K562 (cell line): ENCODE measurements at regions not wholly inside any gene's neighbourhood (a gene's known extent, or its start where the extent isn't known, plus 50 kb on each side); places are given as distances from the start of the nearest gene placed in this dataset.

ENCODE experiments used
- ATAC-seq: fragments of 200-7000 bp; cut with Tn5 transposase; 3 replicates; pipeline ENCODE4 v1.9.1; 2020; ENCODE audit warnings: moderate library complexity
- BruUV-seq: library from RNA; stranded (reverse); fragments of 400-500 nt; replicated peaks from 2 replicates; lab custom pipeline; 2021; lab: Mats Ljungman, UMichigan
- CTCF ChIA-PET: fragments of 300-600 bp; formaldehyde crosslinking; extraction: SDS; loops from one replicate; lab custom pipeline; 2021; ENCODE audit warnings: low intra/inter-chr PET ratio; lab: Yijun Ruan, JAX
- POLR2A ChIA-PET: fragments of 300-600, 350-650 bp; sonication (Branson Sonifier 250); formaldehyde crosslinking; extraction: SDS; loops from one replicate; lab custom pipeline; 2021; ENCODE audit warnings: antibody characterized with exemption, inconsistent platforms; lab: Yijun Ruan, JAX
- DNase-seq, 4 experiments: peaks; one replicate each; pipeline versions ENCODE4 v3.0.0 to v3.0.0-alpha.2; 2011 to 2018; ENCODE audit warnings: low spot score in 3 of 4, mixed read lengths in 3 of 4; ENCODE audit errors: extremely low read depth in 1 of 4
- FAIRE-seq: peaks from 2 replicates; lab custom pipeline; 2011; peaks lifted over from hg19 to GRCh38; lab: Jason Lieb, UNC
- H2AFZ ChIP-seq: 2 replicates; pipeline ENCODE4 v1.6.0; 2011; ENCODE audit warnings: low read depth, low read length, control low read depth, inconsistent platforms
- H3K27ac ChIP-seq: fragments of 200-600 bp; 3 replicates; pipeline ENCODE4 v1.8.0; 2011; ENCODE audit warnings: low read depth, mild to moderate bottlenecking, control low read depth, inconsistent platforms, low read length, moderate library complexity, mixed read lengths; ENCODE audit errors: extremely low read depth
- H3K27me3 ChIP-seq, 2 experiments: fragments of 300-600 bp in 1 of 2; 2 replicates in 1 of 2; 3 replicates in 1 of 2; pipeline versions ENCODE4 v1.6.0 to v1.8.0; 2011; ENCODE audit warnings: inconsistent platforms in 2 of 2, low read length in 2 of 2, mild to moderate bottlenecking in 1 of 2, mixed read lengths in 1 of 2, moderate library complexity in 1 of 2; ENCODE audit not compliant: control insufficient read depth in 2 of 2, insufficient read depth in 2 of 2
- H3K36me3 ChIP-seq: fragments of 300-600 bp; 3 replicates; pipeline ENCODE4 v1.8.0; 2011; ENCODE audit warnings: mild to moderate bottlenecking, low read length, inconsistent platforms; ENCODE audit not compliant: control insufficient read depth, insufficient read depth
- H3K4me1 ChIP-seq, 2 experiments: fragments of 200-600 bp in 1 of 2; replicated peaks in 1 of 2; 2 replicates in 1 of 2; 3 replicates in 1 of 2; pipeline versions ENCODE4 v1.5.1 to v1.8.0; 2011; ENCODE audit warnings: inconsistent platforms in 2 of 2, low read length in 2 of 2, mild to moderate bottlenecking in 1 of 2, mixed read lengths in 1 of 2, moderate library complexity in 1 of 2; ENCODE audit not compliant: control insufficient read depth in 2 of 2, insufficient read depth in 2 of 2
- H3K4me2 ChIP-seq: 2 replicates; pipeline ENCODE4 v1.6.1; 2011; ENCODE audit warnings: low read length, control low read depth, inconsistent platforms, mixed read lengths; ENCODE audit not compliant: insufficient read depth
- H3K4me3 ChIP-seq: fragments of 200-600 bp; sonication (generic), shearing (Covaris generic); 2 replicates; pipeline ENCODE4 v1.5.1; 2016; ENCODE audit warnings: control low read depth, inconsistent platforms
- H3K79me2 ChIP-seq: fragments of 200-600 bp; 3 replicates; pipeline ENCODE4 v1.8.0; 2011; ENCODE audit warnings: low read length, inconsistent platforms; ENCODE audit not compliant: control insufficient read depth, insufficient read depth
- H3K9ac ChIP-seq, 2 experiments: 2 replicates each; pipeline versions ENCODE4 v1.6.0 to v1.6.1; 2011; ENCODE audit warnings: low read depth in 2 of 2, low read length in 2 of 2, control low read depth in 1 of 2, inconsistent platforms in 1 of 2, mild to moderate bottlenecking in 1 of 2, mixed read lengths in 1 of 2; ENCODE audit not compliant: insufficient read depth in 1 of 2
- H3K9me1 ChIP-seq: one replicate; pipeline ENCODE4 v1.6.0; 2011; ENCODE audit warnings: inconsistent platforms, mild to moderate bottlenecking, low read length, moderate library complexity; ENCODE audit not compliant: control insufficient read depth, insufficient read depth
- H3K9me3 ChIP-seq: replicated peaks from 2 replicates; pipeline ENCODE4 v1.5.1; 2011; ENCODE audit warnings: low read depth, low read length, inconsistent platforms; ENCODE audit not compliant: control insufficient read depth, insufficient read depth
- H4K20me1 ChIP-seq: replicated peaks from 2 replicates; pipeline ENCODE4 v1.6.1; 2011; ENCODE audit warnings: low read length, inconsistent platforms, mixed read lengths; ENCODE audit not compliant: control insufficient read depth, insufficient read depth
- CBFA2T2 ChIP-seq: fragments of 450-650 bp; conservative IDR thresholded peaks from 2 replicates; pipeline ENCODE4 v1.6.1; 2017; ENCODE audit warnings: mild to moderate bottlenecking
- CC2D1A ChIP-seq: fragments of 450-650 bp; IDR thresholded peaks from 2 replicates; pipeline ENCODE4 v1.6.1; 2017; ENCODE audit warnings: mild to moderate bottlenecking
- ELF4 ChIP-seq: fragments of 450-650 bp; formaldehyde crosslinking; IDR thresholded peaks from 2 replicates; pipeline ENCODE4 v1.4.0; 2022; ENCODE audit warnings: missing genetic modification characterization
- NFE2L1 ChIP-seq: fragments of 450-650 bp; IDR thresholded peaks from 2 replicates; pipeline ENCODE4 v1.6.1; 2016; ENCODE audit warnings: missing genetic modification characterization, low read depth, mild to moderate bottlenecking, missing compliant biosample characterization, moderate library complexity, borderline replicate concordance
- PTBP1 ChIP-seq: fragments of 200-400 bp; formaldehyde crosslinking; IDR thresholded peaks from 2 replicates; pipeline ENCODE4 v1.6.1; 2017; ENCODE audit warnings: low read depth, low read length
- SMC3 ChIP-seq: conservative IDR thresholded peaks from 2 replicates; pipeline ENCODE4 v1.6.1; 2011; ENCODE audit warnings: low read depth, low read length, improper control_type of control experiment; ENCODE audit not compliant: insufficient read depth
- ZMIZ1 ChIP-seq, 2 experiments: fragments of 150-350 bp in 1 of 2; IDR thresholded peaks; 2 replicates each; pipeline ENCODE4 v1.6.1; 2012 to 2016; ENCODE audit warnings: low read depth in 2 of 2, low read length in 2 of 2, mild to moderate bottlenecking in 1 of 2, moderate library complexity in 1 of 2
- ZNF263 ChIP-seq: sonication (generic); formaldehyde crosslinking; IDR thresholded peaks from 2 replicates; pipeline ENCODE4 v1.8.0; 2022; ENCODE audit warnings: mild to moderate bottlenecking, missing genetic modification reagents, borderline replicate concordance
- ZNF398 ChIP-seq: fragments of 250-450 bp; sonication (Bioruptor Pico); IDR thresholded peaks from 2 replicates; pipeline ENCODE4 v1.8.0; 2021; ENCODE audit warnings: moderate library complexity, mild to moderate bottlenecking, inconsistent platforms
- WGBS: fragments of 100-300 bp; shearing (Covaris generic); methylation state at CpG from one replicate; pipeline ENCODE4 v1.1.6; 2016; ENCODE audit warnings: low coverage, mixed read lengths; ENCODE audit not compliant: insufficient coverage; ENCODE audit errors: missing lambda C conversion rate; 5-methylcytosine and 5-hydroxymethylcytosine counted together
- in situ Hi-C: fragments of 300-500 bp; cut with MboI; formaldehyde crosslinking; loops from 4 replicates; pipeline ENCODE4 v1.15.0; 2018; ENCODE audit warnings: inconsistent platforms, mixed read lengths
- intact Hi-C: fragments of 100-400 bp; cut with micrococcal nuclease; formaldehyde crosslinking; loops from 2 replicates; pipeline ENCODE4 v1.14.2; 2022
- TF ChIP-seq, protein P1 (sequence below): fragments of 450-650 bp; formaldehyde crosslinking; IDR thresholded peaks from 2 replicates; pipeline ENCODE4 v1.4.0; 2022; ENCODE audit warnings: missing genetic modification characterization

DNA sequence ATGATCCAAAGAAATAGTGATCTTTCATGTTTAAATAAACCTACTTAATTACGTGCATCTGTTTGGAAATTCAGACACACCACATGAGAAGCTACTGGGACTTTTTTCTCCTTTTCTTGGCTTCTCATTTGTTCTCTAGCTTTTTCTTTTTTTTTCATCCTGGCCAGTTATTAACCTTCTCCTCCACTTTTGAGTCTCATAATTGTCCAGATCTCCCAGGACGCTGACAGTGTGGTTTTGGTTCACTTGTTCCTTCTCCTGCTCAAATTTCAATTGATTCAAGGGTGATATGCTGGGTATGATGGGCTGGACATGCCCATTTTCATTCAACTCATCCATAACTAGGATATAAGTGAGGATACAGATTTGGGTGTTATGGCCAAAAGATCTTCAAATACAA lies 152.3 kb downstream of the TM9SF2 start (continued):
- TF ChIP-seq ZMIZ1 (IDR thresholded peaks at IDR 0.05; ENCODE audit: low read depth in 2 of 2, low read length in 2 of 2), result no peak

DNA sequence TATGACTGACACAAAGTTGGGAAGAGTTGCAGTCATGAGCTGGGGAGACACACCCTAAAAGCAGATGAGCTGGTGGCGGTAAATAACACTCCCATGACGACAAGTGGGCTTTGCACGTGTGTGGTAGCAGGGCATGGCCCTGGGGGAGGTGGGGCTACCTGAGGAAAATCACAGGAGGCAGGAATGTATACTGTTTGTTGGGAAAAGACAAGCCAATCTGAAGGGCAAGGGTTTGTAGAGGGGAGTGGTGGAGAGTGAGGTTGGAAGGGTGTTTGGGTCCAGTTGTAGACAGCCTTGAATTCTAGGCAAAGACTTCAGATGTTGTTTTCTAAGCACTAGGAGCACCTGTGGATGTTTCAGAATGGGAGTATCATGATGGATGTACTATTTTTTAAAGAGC lies 151.6 kb downstream of the TM9SF2 start:
- intact Hi-C loops, result no loop called here
- in situ Hi-C loops, result loop anchor here (25.0 kb wide), 2 partner anchors 584 to 884 kb away; no protein-coding TSS in a partner anchor

More for the DNA sequence above, 151.6 kb downstream of the TM9SF2 start:
- Histone ChIP-seq H2AFZ (no peak overlapping the region), H3K4me1 (no peaks in the 10 kb centered on the region; a peak in 1 of 5 replicates), H4K20me1 (peaks cover 36% of the 10 kb centered on the region), H3K27ac (no peak overlapping the region), H3K9me1 (no peaks in the 10 kb centered on the region), H3K4me3 (no peak overlapping the region), H3K9ac (no peak overlapping the region), H3K79me2 (no peaks in the 10 kb centered on the region), H3K4me2 (no peak overlapping the region), H3K9me3 (no peaks in the 10 kb centered on the region), H3K36me3 (no peaks in the 10 kb centered on the region), H3K27me3 (peaks cover 0 to 5% of the 10 kb centered on the region in 2 experiments; a peak in 1 of 5 replicates)
- POLR2A ChIA-PET, result interaction anchor here (0.6 kb wide), 1 partner anchor 28 kb away, joined by 4 read pairs; no protein-coding TSS in a partner anchor
- no peak for TF ChIP-seq ZNF398 (CRISPR knock-in tag)
- TF ChIP-seq SMC3, result no peak
- no peak for TF ChIP-seq CBFA2T2
- TF ChIP-seq PTBP1, result no peak
- no peak for TF ChIP-seq NFE2L1 (tag)
- TF ChIP-seq ZNF263 (CRISPR knock-in tag), result no peak
- no peak for TF ChIP-seq ELF4 (CRISPR knock-in tag)
- TF ChIP-seq, protein P1, sequence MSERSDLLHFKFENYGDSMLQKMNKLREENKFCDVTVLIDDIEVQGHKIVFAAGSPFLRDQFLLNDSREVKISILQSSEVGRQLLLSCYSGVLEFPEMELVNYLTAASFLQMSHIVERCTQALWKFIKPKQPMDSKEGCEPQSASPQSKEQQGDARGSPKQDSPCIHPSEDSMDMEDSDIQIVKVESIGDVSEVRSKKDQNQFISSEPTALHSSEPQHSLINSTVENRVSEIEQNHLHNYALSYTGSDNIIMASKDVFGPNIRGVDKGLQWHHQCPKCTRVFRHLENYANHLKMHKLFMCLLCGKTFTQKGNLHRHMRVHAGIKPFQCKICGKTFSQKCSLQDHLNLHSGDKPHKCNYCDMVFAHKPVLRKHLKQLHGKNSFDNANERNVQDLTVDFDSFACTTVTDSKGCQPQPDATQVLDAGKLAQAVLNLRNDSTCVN (CRISPR knock-in tag), result no peak
- no peak for TF ChIP-seq CC2D1A
- CTCF ChIA-PET, result no interaction called here
- DNase-seq (no peak), FAIRE-seq (no peak), ATAC-seq (no peak)
- no TSS peak for BruUV-seq
- 0% methylated on average over 3 of the region's 3 CpGs for WGBS
